ENCODE measurements at regions not wholly inside any gene's neighbourhood (a gene's known extent, or its start where the extent isn't known, plus 50 kb on each side); places are given as distances from the start of the nearest gene placed in this dataset.

DNA sequence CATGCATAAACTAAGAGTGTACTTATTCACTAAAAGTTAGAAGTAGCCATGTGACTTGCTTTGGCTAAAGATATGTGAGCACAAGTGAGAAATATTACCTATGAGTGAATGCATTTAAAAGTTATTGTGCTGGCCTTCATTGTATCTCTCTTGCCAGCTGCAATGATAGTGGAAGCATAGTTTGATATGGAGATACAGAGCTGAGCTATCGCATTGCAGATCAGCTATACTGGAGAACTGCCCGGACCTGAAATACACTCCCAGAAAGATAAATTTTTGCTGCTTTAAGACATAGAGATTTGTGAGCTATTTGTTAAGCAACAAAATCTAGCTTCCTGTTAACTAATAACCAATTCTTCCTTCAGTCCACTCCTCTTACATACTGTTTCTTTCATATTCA, 571.1 kb downstream of the CPS1 start:
- TF ChIP-seq, protein P1, sequence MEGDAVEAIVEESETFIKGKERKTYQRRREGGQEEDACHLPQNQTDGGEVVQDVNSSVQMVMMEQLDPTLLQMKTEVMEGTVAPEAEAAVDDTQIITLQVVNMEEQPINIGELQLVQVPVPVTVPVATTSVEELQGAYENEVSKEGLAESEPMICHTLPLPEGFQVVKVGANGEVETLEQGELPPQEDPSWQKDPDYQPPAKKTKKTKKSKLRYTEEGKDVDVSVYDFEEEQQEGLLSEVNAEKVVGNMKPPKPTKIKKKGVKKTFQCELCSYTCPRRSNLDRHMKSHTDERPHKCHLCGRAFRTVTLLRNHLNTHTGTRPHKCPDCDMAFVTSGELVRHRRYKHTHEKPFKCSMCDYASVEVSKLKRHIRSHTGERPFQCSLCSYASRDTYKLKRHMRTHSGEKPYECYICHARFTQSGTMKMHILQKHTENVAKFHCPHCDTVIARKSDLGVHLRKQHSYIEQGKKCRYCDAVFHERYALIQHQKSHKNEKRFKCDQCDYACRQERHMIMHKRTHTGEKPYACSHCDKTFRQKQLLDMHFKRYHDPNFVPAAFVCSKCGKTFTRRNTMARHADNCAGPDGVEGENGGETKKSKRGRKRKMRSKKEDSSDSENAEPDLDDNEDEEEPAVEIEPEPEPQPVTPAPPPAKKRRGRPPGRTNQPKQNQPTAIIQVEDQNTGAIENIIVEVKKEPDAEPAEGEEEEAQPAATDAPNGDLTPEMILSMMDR (IDR thresholded peaks at IDR 0.05), result no peak
- TF ChIP-seq HEYL (CRISPR knock-in tag; IDR thresholded peaks at IDR 0.05), result no peak

All from A549 (cell line).